SH-SY5Y (cell line): ENCODE measurements at regions not wholly inside any gene's neighbourhood (a gene's known extent, or its start where the extent isn't known, plus 50 kb on each side); places are given as distances from the start of the nearest gene placed in this dataset.

Experiments
- GATA2 ChIP-seq: IDR thresholded peaks from 2 replicates; pipeline ENCODE4 v1.6.1; 2011; ENCODE audit warnings: mild to moderate bottlenecking, low read depth, low read length
- GATA3 ChIP-seq: IDR thresholded peaks from 2 replicates; pipeline ENCODE4 v1.6.1; 2011; ENCODE audit warnings: low read depth, mild to moderate bottlenecking, low read length, moderate library complexity

DNA sequence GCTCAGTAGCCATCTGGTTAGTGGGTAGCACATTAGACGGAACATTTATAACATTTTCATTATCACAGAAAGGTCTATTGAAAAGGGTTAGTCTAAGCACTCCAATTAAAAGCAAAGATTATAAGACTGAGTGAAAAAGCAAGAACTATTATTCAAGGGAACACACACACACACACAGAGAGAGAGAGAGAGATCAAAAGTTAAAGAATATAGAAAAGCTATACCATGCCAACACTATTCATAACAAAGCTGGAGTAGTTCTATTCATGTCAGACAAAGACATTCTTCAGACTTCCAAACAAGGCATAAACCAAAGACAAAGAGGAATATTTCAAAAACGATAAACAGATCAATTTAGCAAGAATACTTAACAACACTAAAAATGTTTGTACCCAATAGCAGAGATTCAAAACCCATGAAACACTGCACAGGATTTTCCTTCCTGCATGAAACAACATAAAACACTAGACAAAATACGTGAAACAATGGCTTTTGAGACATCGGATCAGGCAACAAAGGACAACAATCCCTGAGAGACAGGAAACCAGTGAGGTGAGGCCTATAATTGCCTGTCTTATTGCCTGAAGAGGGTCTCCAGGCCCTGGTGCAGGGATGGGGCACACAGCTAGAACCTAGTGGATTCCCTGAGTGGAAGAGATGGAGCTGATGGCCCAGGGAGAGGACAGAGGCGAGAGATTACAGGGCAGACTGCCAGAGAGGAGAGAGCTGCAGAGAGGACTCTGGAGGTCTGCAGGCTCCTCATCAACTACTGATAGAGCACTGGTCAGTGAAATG is 83.6 kb upstream of the NPAS2 start:
- TF ChIP-seq GATA3: no peak
- no peak for TF ChIP-seq GATA2

DNA sequence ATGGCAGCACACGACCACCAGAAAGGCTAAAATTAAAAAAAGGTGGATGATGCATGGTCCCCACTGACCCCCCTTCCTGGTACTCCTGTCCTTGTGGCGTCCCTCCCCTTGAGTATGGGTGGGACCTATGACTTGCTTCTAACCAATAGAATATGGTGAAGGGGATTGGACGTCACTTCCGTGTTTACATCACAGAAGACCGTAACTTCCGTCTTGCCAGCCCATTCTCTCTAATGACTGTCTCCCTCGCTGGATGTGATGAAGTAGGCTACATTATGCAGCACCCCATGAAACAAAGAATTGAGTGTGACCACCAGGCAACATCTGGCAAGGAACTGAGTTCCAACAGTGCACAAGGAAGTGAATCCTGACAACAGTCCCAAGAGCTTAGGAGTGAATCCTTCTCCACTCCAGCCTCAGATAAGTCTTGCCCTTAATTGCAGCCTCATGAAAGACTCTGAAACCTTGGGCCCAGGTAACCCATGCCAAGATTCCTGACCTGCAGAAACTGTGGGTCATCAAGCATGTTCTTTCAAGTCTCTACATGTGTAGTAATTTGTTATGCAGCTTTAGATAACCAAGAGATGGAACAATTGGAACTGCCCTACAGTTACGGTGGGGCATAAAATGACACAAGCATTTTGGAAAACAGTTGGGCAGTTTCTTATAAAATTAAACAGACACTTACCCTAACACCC is 80.1 kb upstream of the NPAS2 start:
- TF ChIP-seq GATA2: no peak
- TF ChIP-seq GATA3: no peak

DNA sequence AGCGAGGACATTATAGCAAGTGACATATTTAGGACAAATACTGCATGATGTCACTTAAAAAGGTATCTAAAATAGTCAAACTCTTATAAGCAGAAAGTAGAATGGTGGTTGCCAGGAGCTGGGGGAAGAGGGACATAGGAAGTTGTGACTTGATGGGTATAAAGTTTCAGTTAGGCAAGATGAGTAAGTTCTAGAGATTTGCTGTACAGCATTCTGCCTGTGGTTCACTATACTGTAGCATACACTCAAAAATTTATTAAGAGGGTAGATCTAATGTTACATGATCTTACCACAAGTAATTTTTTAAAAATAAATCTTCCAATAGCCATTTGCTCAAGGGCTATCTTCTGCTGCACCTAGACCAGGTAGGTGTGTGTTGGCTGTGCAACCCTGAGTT is 78.1 kb upstream of the NPAS2 start:
- no peak for TF ChIP-seq GATA2
- TF ChIP-seq GATA3: no peak

DNA sequence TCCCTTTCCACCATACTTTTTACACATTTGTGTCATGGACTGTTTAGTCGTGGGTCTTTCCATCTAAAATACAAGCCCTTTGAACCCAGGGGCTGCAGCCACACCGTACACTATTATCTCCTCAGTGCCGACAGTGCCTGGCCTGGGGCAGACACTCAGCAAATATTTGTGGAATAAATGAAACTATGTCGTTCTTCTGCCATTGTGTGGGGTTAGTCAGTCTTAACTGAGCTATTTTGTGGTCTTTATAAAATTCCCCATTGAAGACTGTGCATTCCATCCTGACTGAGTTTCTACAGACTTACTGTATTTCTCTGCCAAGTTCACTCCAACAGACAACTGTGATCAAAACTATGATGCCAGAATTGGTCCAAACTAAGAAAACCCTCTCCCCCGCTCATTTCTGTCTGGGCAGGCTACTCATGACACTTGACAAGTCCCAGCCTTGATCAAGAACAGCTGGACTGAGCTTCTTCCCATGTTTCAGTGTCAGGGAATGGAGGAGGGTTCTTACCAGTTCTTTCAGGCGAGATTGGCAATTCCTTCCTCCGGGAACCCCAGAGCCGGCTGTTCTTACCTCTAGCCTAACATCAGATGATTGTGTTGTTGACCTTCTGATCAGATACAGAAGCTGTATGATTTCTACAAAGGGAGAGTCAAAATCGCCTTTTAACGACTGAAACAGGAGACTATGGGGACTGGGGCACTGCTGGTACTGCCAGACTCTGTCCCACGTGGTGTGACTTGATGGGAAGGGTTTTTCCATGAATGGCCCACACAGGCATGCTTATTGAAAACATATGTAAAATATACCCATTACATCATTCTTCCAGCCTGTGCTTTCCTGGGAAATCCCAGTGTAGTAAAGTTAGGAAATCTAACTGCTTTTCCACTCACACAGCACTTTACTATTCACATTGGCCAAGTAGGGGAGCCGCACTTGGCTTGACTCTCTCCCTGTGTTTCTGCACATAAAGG is 77.4 kb upstream of the NPAS2 start:
- no peak for TF ChIP-seq GATA3
- TF ChIP-seq GATA2: no peak

DNA sequence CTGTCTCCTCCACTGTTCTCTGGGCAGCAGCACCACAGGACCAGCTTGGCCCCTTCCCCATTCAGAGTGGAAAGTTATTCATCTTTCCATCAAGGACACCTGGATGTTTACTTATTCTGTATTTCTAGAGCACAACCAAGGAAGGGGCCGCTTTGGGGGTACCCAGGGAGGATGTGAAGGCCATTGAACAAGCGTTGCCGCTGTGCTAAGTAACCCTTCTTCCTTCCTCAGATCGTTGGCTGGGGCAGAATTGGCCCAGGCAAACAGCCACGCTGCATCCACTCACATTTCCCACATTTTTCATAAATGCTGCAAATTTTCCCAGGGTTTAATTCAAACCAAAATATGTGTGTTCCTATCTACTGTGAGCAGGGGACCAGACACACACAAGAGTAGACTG is 76.2 kb upstream of the NPAS2 start:
- no peak for TF ChIP-seq GATA3
- TF ChIP-seq GATA2: no peak

DNA sequence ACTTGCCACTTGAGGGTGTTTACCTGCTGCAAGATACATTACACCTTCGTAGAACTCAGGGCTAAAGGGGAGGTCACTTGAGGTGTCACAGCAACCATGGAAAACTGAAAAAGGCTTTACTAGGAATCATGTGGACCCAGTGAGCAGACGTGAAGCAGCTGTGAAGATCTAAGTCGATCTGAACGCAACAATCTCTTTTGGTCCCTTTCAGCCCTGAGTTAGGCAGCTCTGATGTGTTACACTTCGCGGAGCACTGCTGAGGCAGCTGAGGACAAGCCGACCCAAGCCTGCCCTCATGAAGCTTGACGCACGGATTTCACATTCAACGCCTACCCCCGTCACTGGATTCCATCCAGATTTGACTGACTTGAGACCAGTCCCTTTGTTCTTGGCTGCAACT is 75.8 kb upstream of the NPAS2 start:
- TF ChIP-seq GATA3: no peak
- TF ChIP-seq GATA2: no peak

DNA sequence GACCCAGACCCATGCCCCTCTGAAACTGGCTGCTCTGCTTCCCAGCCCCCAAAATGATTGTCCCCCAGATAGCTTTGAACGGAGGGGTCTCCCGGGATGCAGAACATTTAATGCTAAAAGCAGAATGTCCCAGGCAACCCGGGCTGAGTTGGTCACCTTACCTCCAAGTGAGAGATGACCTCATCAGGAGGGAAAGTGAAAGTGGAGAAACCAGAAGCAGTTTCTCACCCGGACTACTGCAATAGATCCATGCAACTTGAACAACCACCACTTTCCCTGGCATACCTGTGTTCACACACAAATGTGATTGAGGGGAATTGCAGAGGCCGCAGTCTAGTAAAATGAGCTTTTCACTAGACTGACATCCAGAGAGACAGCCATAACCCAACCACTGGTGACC is 75.3 kb upstream of the NPAS2 start:
- TF ChIP-seq GATA3 (no peak), GATA2 (no peak)

DNA sequence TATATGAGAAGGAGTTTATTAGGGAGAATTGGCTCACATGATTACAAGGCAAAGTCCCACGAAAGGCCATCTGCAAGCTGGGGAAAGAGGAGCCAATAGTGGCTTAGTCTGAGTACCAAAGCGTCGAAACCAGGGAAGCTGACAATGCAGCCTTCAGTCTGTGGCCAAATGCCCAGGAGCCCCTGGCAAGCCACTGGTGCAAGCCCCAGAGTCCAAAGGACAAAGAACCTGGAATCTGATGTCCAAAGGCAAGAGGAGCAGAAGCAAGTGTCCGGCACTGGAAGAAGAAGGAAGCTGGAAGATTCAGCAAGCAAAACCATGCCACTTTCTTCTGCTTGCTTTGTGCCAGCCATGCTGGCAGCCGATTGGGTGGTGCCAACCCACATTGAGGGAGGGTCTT is 74.3 kb upstream of the NPAS2 start:
- TF ChIP-seq GATA3 (no peak), GATA2 (no peak)

DNA sequence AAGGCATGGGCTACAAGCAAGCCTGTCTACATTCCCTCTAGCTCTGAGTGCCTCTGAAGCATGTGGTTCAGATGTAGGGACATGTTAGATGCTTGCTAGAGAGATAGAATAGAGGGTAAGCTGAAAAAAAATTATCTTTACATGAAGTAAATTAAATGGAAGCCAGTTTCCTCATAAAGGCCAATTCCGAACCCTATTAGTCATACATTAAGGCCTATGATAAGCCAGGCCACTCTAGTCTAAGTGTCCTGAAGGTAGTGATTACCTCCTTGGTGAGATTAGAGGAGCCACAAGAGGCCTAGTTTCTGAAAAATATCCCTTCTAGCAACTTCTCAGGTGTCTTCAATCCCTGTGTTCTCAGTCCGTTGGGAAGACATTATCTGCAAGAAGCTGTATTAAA is 72.4 kb upstream of the NPAS2 start:
- no peak for TF ChIP-seq GATA2
- TF ChIP-seq GATA3: no peak

DNA sequence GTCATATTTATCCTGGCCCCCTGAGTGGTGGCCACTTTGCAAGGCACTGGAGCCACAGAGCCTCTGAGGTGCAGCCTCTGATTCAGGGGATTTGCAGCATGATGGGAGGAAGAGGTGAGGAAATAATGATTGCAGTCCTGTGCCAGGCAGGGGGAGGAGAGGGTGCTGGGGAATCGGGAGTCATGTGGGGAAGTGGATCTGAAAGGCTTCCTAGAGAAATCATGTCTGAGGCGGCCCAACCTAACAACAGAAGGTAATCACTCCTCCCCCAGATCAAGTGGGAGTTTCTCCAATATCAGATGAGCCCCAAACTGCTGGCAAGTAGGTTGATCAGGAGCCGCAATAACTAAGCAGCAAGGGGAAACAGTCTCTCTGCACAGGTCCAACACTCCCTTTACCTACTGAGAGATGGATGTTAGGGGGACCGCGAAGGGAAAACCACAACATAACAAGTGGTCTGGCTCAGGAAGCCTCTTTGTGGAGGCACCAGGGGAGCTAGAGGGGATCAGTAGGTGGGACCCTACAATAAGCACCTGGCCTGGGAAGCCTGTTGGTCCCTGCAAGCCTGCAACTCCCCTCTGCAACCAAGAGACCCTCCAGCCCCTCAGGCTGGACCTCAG is 71.8 kb upstream of the NPAS2 start:
- TF ChIP-seq GATA2 (no peak), GATA3 (no peak)

DNA sequence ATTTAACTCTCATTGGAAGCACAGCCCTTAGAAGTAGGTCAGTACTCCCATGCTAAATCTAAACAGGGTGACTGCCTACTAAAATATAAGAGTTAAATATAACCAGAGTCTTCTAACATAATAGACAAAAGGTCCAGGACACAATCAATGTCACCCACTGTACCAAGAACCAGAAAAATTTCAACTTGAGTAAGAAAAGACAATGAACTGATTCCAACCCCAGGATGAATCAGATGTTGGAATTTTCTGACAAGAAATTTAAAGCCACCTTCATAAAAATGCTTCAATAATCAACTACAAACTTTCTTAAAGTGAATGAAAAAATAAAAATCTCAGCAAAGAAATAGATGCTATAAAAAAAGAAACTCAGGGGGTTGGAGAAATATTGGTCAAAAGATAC is 71.3 kb upstream of the NPAS2 start:
- TF ChIP-seq GATA3: no peak
- TF ChIP-seq GATA2: no peak

DNA sequence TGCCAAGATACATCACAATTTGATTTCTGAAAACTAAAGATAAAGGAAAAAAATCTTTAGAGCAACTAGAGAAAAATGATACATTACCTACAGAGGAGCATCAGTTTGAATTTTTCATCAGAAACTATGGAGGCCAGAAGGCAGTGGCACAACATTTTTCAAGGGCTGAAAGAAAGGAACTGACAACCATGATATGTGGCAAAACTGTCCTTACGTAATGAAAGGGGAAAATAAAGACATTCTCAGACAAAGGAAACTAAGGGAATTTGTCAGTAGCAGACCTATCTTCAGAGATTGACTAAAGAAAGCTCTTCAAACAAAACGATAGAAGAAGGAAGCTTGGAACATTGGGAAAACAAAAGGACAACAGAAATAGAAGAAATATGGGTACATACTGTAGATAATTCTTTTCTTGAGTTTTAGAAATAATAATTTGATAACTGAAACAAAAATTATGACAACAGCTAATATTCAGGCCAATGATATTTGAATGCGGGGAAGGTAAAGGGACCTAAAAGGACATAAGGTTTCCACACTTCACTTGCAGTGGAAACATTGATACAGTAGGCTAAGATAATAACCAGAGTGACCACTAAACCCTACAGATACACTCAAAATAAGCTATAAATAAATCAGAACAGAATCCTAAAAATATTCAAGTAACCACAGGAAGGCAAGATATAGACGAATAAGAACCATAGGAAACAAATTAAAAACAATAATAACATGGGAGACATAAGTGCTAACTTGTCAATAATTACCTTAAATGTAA is 70.0 kb upstream of the NPAS2 start:
- TF ChIP-seq GATA3: no peak
- TF ChIP-seq GATA2: no peak

DNA sequence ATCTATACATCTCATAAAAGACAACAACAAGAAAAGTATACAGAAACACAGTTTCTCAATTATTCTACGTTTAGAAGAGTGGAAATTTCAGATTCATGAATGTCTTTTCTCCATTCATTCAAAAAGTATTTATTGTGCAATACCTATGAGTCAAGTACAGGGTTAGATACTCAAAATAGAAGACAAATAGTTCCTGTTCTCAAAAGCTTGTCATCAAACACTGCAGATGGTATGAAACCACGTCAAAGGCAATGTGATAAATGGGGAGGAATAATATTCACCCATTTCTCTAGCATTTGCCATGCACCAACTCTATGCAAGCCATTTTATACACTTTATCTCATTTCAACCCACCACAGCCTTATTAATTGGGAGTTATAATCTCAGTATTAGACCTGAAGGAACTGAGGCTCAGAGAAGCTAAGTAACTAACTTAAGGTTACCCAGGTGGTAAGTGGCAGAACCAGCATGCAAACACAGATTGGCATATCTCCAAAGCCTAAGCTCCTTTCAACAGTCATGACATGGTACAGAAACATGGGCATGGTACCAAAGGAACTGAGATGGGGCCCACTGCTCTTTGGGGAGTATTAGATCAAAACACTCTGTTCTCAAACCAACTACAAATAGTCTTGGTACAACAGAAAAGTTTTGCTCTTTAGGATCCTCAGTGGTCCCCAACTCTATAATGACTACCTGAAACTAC is 67.2 kb upstream of the NPAS2 start:
- TF ChIP-seq GATA3: no peak

DNA sequence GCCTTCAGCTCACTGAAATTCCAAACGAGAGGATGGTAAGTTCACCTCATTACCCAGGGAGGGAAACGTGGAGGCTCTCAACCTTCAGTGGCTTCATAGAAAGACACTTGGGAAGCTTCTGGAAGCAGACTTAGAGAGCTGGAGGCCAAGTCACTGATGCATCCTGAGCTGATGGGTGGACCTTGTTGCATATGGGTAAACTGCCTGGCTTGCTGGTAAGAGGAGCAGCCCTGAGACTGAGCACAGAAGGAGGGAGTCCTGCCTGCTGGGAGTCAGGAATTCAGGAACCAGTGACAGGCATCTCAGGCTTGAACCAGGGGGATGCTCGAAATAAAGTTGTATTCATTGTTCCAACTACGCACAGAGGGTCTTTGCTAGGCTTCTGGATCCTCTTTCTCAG is 66.5 kb upstream of the NPAS2 start:
- TF ChIP-seq GATA3: no peak
